SK-N-MC (cell line): ENCODE measurements at regions not wholly inside any gene's neighbourhood (a gene's known extent, or its start where the extent isn't known, plus 50 kb on each side); places are given as distances from the start of the nearest gene placed in this dataset.

Source experiments
- DNase-seq: peaks from one replicate; pipeline ENCODE4 v3.0.0-alpha.2; 2011; ENCODE audit warnings: low read depth, low spot score
- H3K27ac ChIP-seq: fragments of 200-600 bp; sonication (generic); 2 replicates; pipeline ENCODE4 v1.5.1; 2016; ENCODE audit warnings: mixed run types
- H3K36me3 ChIP-seq: fragments of 200-600 bp; sonication (generic); 2 replicates; pipeline ENCODE4 v1.6.1; 2017; ENCODE audit warnings: antibody characterized with exemption, low read length, mixed read lengths; ENCODE audit not compliant: insufficient read depth
- H3K4me3 ChIP-seq: fragments of 200-600 bp; sonication (generic); 2 replicates; pipeline ENCODE4 v1.5.1; 2016
- H3K9ac ChIP-seq: fragments of 200-600 bp; sonication (generic); 2 replicates; pipeline ENCODE4 v1.8.0; 2017; ENCODE audit warnings: mixed run types, mixed read lengths; ENCODE audit not compliant: insufficient read length
- H3K9me3 ChIP-seq: fragments of 200-600 bp; sonication (generic); 2 replicates; pipeline ENCODE4 v1.6.1; 2017; ENCODE audit warnings: low read depth, mild to moderate bottlenecking, antibody characterized with exemption, low read length, moderate library complexity, mixed read lengths
- EZH2 ChIP-seq: fragments of 200-600 bp; sonication (generic); IDR thresholded peaks from one replicate; pipeline ENCODE4 v1.6.1; 2017; ENCODE audit warnings: antibody characterized with exemption
- FOXP2 ChIP-seq: optimal IDR thresholded peaks from 2 replicates; pipeline ENCODE3; 2011; ENCODE audit warnings: mild to moderate bottlenecking, moderate library complexity; ENCODE audit not compliant: insufficient read depth; ENCODE audit errors: extremely low read length, control extremely low read depth
- POLR2AphosphoS5 ChIP-seq: IDR thresholded peaks from 2 replicates; pipeline ENCODE4 v1.6.1; 2012; ENCODE audit warnings: mild to moderate bottlenecking, low read depth, low read length, borderline replicate concordance

DNA sequence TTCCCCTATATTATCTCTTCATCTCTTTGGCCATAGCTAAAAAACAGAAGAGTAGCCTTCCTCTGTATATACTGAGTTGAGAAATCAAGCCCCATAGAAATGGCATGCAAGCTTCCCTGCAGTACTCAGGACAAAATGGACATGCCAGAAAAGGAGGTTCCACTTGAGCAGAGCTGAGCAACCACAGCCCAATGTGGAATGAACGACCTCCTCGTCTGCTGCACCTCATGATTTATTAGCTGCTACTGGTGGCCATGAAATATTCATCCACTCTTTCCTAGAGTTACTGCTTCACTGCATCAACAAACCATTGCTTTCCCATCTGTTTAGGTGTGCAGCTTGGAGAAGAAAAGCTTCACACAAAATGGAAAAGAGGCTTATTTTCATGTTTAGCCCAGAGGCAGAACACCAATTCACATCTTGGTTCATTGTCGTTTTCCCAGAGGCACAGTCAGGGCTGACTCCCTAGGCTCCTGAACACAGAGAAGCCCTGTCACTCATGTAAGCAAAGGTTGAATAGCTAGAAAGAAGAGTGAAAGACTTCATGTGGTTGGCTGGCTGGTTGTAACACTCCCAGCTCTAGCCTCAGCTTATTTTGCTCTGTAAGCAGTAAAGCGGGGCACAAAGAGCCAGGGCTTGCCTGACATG lies 148.0 kb downstream of the TSEN15 start:
- TF ChIP-seq EZH2 (no peak), POLR2AphosphoS5 (no peak), FOXP2 (no peak)

DNA sequence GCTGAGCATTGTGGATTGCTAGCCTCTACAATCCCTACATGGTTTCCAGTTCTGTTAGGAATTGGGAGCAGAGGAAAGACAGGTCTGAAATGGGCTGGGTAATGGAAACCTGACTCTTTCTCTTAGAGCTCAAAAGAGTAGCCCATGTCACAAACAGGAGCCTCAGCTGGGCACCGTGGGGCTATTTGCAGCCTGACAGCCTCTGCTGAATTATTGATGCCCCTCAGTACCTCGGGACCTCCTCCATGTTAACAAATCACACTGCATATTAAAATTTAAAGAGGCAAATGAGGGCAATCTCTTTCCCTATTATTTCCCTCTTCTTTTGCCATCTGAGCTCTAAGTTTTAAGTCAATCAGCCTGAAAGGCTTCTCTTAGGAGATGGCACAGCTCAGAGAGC lies 157.1 kb downstream of the TSEN15 start:
- no peaks in the 10 kb centered on the region for H3K9me3 ChIP-seq
- H3K27ac ChIP-seq: no peak overlapping the region
- DNase-seq: no peak
- no peak overlapping the region for H3K9ac ChIP-seq
- H3K36me3 ChIP-seq: no peaks in the 10 kb centered on the region
- TF ChIP-seq FOXP2 (no peak), EZH2 (no peak), POLR2AphosphoS5 (no peak)
- no peak overlapping the region for H3K4me3 ChIP-seq

More for the DNA sequence above, 148.0 kb downstream of the TSEN15 start:
- DNase-seq: no peak
- Histone ChIP-seq H3K9me3 (no peaks in the 10 kb centered on the region), H3K36me3 (no peaks in the 10 kb centered on the region), H3K4me3 (no peak overlapping the region), H3K9ac (no peak overlapping the region), H3K27ac (no peak overlapping the region)

DNA sequence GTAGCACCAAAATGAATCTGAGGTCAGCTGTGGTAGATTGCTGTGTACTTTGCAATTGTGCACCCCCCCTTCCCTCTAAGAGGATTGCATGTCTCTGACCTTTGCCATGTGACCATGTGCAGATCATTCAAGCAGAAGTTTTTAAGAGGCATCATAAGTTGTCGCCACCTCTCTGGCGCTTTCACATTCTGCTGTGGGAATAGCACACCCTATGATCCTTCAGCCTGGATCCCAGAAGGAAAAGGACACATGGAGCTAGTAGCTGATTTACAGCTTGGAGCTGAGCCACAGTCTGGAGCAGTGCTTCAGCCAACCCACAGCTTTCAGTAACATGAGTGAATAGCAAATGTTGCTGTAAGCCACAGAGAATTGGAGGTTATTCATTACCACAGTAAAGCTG lies 158.5 kb downstream of the TSEN15 start:
- no peak for DNase-seq
- Histone ChIP-seq H3K36me3 (no peaks in the 10 kb centered on the region), H3K27ac (no peak overlapping the region), H3K9ac (no peak overlapping the region), H3K4me3 (no peak overlapping the region), H3K9me3 (no peaks in the 10 kb centered on the region)
- no peak for TF ChIP-seq FOXP2
- no peak for TF ChIP-seq POLR2AphosphoS5
- no peak for TF ChIP-seq EZH2

DNA sequence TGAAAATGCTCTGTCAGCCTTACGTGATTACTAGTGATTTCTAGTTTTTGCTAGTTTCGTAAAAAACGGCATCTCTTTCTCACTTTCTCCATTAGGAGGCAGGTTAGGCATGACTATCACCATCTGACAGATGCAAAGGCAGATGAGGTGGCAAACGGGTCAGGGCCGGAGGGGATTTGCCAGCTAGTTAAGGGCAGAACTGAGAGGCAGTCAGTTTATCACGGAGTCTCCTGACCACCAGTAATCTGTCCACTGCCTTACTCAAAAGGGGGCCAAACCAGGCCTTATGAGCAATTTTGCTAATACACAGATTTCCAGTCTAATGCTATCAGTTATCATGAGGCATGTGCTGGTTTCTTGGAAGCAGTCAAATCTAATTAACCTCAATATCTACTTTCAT lies 159.3 kb downstream of the TSEN15 start:
- no peak overlapping the region for H3K4me3 ChIP-seq
- H3K27ac ChIP-seq: no peak overlapping the region
- TF ChIP-seq EZH2 (no peak), POLR2AphosphoS5 (no peak)
- DNase-seq: no peak
- no peaks in the 10 kb centered on the region for H3K9me3 ChIP-seq
- no peak overlapping the region for H3K9ac ChIP-seq
- H3K36me3 ChIP-seq: no peaks in the 10 kb centered on the region

DNA sequence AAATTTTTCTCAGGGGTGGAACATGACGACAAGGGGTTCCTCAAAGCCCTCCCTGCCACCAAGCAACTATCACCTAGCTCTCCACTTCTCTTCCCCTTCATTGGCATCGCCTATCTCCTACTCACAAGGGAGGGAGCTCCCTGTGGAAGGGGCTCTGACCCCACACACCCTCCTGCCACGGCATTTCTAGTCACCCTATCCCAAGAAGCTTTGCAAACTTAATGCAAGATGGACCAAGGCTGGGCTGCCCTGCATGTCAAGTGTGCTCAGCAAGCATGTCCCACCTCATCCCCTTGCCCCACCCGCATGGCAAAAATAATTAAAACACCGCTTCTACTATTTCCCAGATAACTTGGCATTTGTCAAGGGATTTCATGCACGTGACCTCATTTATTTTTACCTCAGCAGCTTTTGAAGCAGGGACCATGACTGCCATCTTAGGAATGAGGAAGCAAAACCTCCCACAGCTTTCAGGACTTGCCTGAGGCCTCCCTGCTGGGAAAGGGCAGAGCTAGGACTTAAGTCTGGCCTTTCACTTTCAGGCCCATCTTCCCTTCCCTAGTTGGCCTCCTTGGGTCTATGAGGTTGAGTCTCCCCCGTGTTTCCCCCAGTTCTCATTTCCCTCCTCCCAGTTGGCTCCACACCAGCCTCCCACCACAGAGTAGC lies 161.3 kb downstream of the TSEN15 start:
- H3K9me3 ChIP-seq: no peaks in the 10 kb centered on the region
- no peak overlapping the region for H3K9ac ChIP-seq
- no peak overlapping the region for H3K27ac ChIP-seq
- no peak for DNase-seq
- H3K4me3 ChIP-seq: no peak overlapping the region
- no peaks in the 10 kb centered on the region for H3K36me3 ChIP-seq
- TF ChIP-seq EZH2 (no peak), FOXP2 (no peak), POLR2AphosphoS5 (no peak)

DNA sequence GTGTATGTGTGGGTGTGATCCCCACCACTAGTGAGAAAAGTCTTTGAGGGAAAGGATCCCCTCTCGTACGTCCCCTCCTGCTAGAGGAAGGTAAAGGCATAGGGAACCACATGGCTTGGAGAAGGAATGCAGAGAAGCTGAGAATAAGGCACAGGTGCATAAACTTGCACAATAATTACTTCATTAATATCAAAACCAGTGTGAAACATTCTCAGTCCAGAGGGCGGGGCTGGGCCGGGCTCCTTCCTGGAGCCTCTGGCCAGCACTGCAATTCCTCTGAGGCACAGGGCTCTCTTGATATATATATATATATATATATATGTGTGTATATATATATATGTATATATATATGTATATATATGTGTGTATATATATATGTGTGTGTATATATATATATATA lies 162.6 kb downstream of the TSEN15 start:
- DNase-seq: no peak
- no peaks in the 10 kb centered on the region for H3K36me3 ChIP-seq
- H3K9ac ChIP-seq: no peak overlapping the region
- H3K4me3 ChIP-seq: no peak overlapping the region
- H3K27ac ChIP-seq: no peak overlapping the region
- no peaks in the 10 kb centered on the region for H3K9me3 ChIP-seq
- no peak for TF ChIP-seq POLR2AphosphoS5
- TF ChIP-seq EZH2: no peak
- no peak for TF ChIP-seq FOXP2

DNA sequence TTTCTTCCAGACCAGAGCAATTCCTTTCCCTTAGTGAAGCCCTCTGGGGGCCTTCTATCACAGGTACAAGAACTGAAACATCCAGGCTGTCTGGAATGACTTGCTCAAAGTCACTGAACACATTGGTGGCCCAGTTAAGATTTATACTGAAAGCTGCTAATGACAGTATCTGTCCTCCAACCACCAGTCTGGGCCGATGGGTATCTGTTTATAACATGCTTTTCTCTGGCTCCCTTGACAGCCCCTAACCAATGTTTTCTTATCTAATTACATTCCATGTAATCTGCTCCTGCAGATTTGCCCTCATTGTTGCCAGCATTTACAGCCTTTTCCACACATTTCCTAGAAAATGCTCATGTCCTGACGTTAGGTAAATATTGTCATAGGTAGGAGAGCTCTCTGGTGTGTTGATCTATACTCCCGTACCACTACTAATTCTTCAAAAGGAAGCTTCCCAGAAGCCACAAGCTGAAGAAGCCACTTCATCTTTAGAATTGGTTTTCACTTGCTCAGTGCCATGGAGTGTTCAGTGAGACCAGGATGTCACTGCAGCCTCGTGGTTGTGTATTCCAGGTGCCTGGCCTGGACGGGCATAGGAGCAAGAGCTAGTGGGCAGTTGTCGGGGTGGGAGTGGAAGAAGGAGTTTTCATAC lies 163.9 kb downstream of the TSEN15 start:
- DNase-seq: no peak
- Histone ChIP-seq H3K9me3 (no peaks in the 10 kb centered on the region), H3K4me3 (no peak overlapping the region), H3K9ac (no peak overlapping the region), H3K27ac (no peak overlapping the region), H3K36me3 (no peaks in the 10 kb centered on the region)
- TF ChIP-seq EZH2: no peak
- no peak for TF ChIP-seq POLR2AphosphoS5
- no peak for TF ChIP-seq FOXP2

DNA sequence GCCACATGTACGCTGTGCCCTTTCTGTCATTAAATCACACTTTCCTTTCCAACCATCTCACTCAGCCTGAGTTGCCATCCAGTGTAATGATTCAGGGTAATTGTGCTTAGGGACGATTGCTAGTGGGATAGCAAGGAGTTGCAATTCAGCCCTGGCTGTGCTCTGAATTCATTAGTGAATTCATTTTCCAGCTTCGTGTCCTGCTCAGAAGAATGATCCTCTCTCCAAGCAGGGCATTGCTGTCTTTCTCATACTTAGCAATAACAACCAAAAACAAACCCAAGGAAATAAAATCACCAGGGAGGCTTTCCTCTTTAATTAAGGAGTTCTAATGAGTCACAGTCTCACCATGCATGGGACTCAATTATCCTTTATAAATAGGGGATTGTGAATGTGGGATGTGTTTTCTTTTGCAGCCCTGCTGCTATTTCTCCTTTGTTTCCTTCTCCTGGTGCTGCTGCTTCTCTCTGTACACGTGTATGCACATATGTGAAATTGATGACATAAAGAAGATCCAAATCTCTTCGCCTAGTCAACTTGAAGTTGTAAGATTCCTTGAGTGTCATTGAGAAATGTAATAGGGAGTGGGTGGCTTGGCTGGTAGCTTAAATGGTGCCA lies 167.0 kb downstream of the TSEN15 start:
- H3K27ac ChIP-seq: no peak overlapping the region
- H3K36me3 ChIP-seq: no peaks in the 10 kb centered on the region
- TF ChIP-seq EZH2 (no peak), FOXP2 (no peak), POLR2AphosphoS5 (no peak)
- DNase-seq: no peak
- H3K9me3 ChIP-seq: no peaks in the 10 kb centered on the region
- H3K4me3 ChIP-seq: no peak overlapping the region
- no peak overlapping the region for H3K9ac ChIP-seq
